ENCODE measurements at regions not wholly inside any gene's neighbourhood (a gene's known extent, or its start where the extent isn't known, plus 50 kb on each side); places are given as distances from the start of the nearest gene placed in this dataset.

- no peak for DNase-seq (ENCODE audit: low read depth in 4 of 6, low spot score in 6 of 6)
Observed at GRCh38 chr1:96962216-96962615, 240.6 kb downstream of the PTBP2 start.

GRCh38 chr1:96962751-96963211 lies 241.2 kb downstream of the PTBP2 start:
- H3K4me3 ChIP-seq (ENCODE audit: low read depth, low read length), result no peak overlapping the region
- WGBS (ENCODE audit: insufficient coverage), result 100% methylated on average over 1 of the region's 4 CpGs
- H3K36me3 ChIP-seq (ENCODE audit: control insufficient read depth, insufficient read depth, low read length), result no peaks in the 10 kb centered on the region
- H3K27me3 ChIP-seq (ENCODE audit: control insufficient read depth, insufficient read depth, low read length), result no peaks in the 10 kb centered on the region
- no peaks in the 10 kb centered on the region for H3K4me1 ChIP-seq (ENCODE audit: control insufficient read depth, insufficient read depth, low read length)
- H3K27ac ChIP-seq (ENCODE audit: low read depth, low read length), result no peak overlapping the region
- H3K9me3 ChIP-seq (ENCODE audit: control insufficient read depth, insufficient read depth, low read length), result no peaks in the 10 kb centered on the region
- peak in 1 of 6 donors; percentile 82 for DNase-seq (ENCODE audit: low read depth in 4 of 6, low spot score in 6 of 6)

More at GRCh38 chr1:96962216-96962615, 240.6 kb downstream of the PTBP2 start:
- H3K36me3 ChIP-seq (ENCODE audit: control insufficient read depth, insufficient read depth, low read length), result no peaks in the 10 kb centered on the region
- H3K27ac ChIP-seq (ENCODE audit: low read depth, low read length), result no peak overlapping the region
- no CpG with 5 or more reads among the region's 2 CpGs for WGBS (ENCODE audit: insufficient coverage)
- H3K4me3 ChIP-seq (ENCODE audit: low read depth, low read length), result no peak overlapping the region
- H3K4me1 ChIP-seq (ENCODE audit: control insufficient read depth, insufficient read depth, low read length), result no peaks in the 10 kb centered on the region
- no peaks in the 10 kb centered on the region for H3K27me3 ChIP-seq (ENCODE audit: control insufficient read depth, insufficient read depth, low read length)
- H3K9me3 ChIP-seq (ENCODE audit: control insufficient read depth, insufficient read depth, low read length), result no peaks in the 10 kb centered on the region

DNA sequence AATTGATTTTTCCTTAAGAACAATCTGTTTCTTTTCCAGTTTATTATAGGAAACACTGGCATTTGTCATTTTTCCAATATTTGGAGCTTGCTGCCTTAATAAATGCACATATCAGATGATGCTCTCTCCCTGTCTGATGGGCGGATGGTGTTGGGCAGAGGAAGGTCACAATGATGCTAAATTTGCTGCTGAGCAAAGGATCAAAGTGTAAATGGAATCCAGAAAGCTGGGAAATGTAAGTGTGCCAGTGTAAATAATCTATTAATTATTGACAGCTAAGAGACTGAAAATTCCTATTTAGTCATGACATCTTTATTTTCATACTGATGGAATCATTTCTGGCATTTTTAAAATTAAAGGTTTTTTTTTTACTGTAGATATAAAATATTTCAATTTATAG lies 243.2 kb downstream of the PTBP2 start:
- Histone ChIP-seq H3K36me3 (ENCODE audit: control insufficient read depth, insufficient read depth, low read length) (no peaks in the 10 kb centered on the region), H3K9me3 (ENCODE audit: control insufficient read depth, insufficient read depth, low read length) (no peaks in the 10 kb centered on the region), H3K4me1 (ENCODE audit: control insufficient read depth, insufficient read depth, low read length) (no peaks in the 10 kb centered on the region), H3K4me3 (ENCODE audit: low read depth, low read length) (no peak overlapping the region), H3K27ac (ENCODE audit: low read depth, low read length) (no peak overlapping the region), H3K27me3 (ENCODE audit: control insufficient read depth, insufficient read depth, low read length) (no peaks in the 10 kb centered on the region)
- DNase-seq (ENCODE audit: low read depth in 4 of 6, low spot score in 6 of 6), result no peak
- WGBS (ENCODE audit: insufficient coverage), result no CpG with 5 or more reads among the region's 1 CpG

DNA sequence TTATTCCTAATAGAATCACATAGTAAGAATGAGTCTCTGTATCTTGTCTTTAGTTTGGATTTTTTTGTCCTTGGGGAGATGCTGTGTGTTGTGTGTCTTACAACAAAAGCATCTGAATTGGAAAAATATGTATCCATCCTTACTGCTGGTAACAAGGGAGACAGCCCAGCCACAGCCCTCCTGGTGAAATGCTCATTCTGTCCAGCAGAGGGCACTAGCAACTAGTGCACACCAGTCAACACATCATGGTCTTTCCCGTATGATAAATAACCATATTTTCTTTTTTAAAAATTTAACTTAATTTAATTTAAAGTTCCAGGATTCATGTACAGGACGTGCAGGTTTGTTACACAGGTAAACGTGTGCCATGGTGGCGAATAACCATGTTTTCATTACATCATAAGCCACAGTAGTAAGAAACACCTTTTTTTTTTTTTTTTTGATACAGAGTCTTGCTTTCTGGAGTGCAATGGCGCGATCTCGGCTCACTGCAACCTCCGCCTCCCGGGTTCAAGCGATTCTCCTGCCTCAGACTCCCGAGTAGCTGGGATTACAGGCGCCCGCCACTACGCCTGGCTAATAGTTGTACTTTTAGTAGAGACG lies 245.1 kb downstream of the PTBP2 start:
- Histone ChIP-seq H3K4me1 (ENCODE audit: control insufficient read depth, insufficient read depth, low read length) (no peaks in the 10 kb centered on the region), H3K27me3 (ENCODE audit: control insufficient read depth, insufficient read depth, low read length) (no peaks in the 10 kb centered on the region), H3K4me3 (ENCODE audit: low read depth, low read length) (no peak overlapping the region), H3K36me3 (ENCODE audit: control insufficient read depth, insufficient read depth, low read length) (no peaks in the 10 kb centered on the region), H3K27ac (ENCODE audit: low read depth, low read length) (no peak overlapping the region), H3K9me3 (ENCODE audit: control insufficient read depth, insufficient read depth, low read length) (no peaks in the 10 kb centered on the region)
- no CpG with 5 or more reads among the region's 15 CpGs for WGBS (ENCODE audit: insufficient coverage)
- peak in 4 of 6 donors; percentile 35 to 91 (median 62) for DNase-seq (ENCODE audit: low read depth in 4 of 6, low spot score in 6 of 6)

DNA sequence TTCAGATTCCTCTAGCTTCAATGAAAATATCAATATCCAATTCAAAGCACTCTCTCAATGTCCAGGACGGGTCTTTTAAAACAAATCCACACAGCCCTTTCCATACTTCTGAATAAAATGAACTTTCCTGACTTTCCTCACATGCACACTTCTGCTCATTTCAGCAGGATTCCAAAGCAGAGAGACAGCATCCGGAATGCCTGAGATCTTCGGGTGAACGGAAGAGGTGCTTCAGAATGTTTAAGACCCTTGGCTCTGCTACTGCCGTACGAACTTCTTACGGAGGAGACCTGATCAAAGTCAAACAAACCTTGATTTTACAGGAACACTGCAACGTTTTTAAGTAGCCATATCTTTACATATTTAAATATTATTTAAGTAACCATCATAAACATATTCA lies 245.7 kb downstream of the PTBP2 start:
- Histone ChIP-seq H3K27ac (ENCODE audit: low read depth, low read length) (no peak overlapping the region), H3K4me1 (ENCODE audit: control insufficient read depth, insufficient read depth, low read length) (no peaks in the 10 kb centered on the region), H3K9me3 (ENCODE audit: control insufficient read depth, insufficient read depth, low read length) (no peaks in the 10 kb centered on the region), H3K27me3 (ENCODE audit: control insufficient read depth, insufficient read depth, low read length) (no peaks in the 10 kb centered on the region), H3K4me3 (ENCODE audit: low read depth, low read length) (no peak overlapping the region), H3K36me3 (ENCODE audit: control insufficient read depth, insufficient read depth, low read length) (no peaks in the 10 kb centered on the region)
- DNase-seq (ENCODE audit: low read depth in 4 of 6, low spot score in 6 of 6), result no peak
- 75% methylated on average over 3 of the region's 8 CpGs for WGBS (ENCODE audit: insufficient coverage)

DNA sequence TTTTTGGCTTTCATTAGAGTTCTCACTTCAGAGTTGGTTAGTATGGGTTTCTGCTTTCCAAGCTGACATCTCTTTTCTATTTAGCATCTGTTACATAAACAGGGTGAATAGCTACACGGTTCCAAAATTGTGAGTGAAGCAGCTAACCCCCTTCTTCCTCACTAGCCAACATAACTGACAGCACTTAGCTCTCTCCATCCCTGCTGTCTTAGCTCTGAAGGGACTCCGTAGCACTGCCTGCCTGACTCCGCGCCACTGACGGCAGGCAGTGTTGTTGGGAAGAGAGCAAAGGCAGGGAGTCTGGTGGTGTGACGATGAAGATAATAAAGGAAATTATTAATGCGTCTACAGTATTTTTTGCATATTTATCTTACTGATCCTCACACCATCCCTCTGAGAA lies 247.0 kb downstream of the PTBP2 start:
- no peak overlapping the region for H3K4me3 ChIP-seq (ENCODE audit: low read depth, low read length)
- DNase-seq (ENCODE audit: low read depth in 4 of 6, low spot score in 6 of 6), result peak in 2 of 6 donors; percentile 74 to 83
- H3K27ac ChIP-seq (ENCODE audit: low read depth, low read length), result peak overlapping the region; percentile 15
- no peaks in the 10 kb centered on the region for H3K4me1 ChIP-seq (ENCODE audit: control insufficient read depth, insufficient read depth, low read length)
- no peaks in the 10 kb centered on the region for H3K9me3 ChIP-seq (ENCODE audit: control insufficient read depth, insufficient read depth, low read length)
- no peaks in the 10 kb centered on the region for H3K27me3 ChIP-seq (ENCODE audit: control insufficient read depth, insufficient read depth, low read length)
- no peaks in the 10 kb centered on the region for H3K36me3 ChIP-seq (ENCODE audit: control insufficient read depth, insufficient read depth, low read length)
- WGBS (ENCODE audit: insufficient coverage), result 20% methylated on average over 1 of the region's 7 CpGs

GRCh38 chr1:96968983-96969382 lies 247.4 kb downstream of the PTBP2 start:
- no peak overlapping the region for H3K27ac ChIP-seq (ENCODE audit: low read depth, low read length)
- H3K27me3 ChIP-seq (ENCODE audit: control insufficient read depth, insufficient read depth, low read length), result no peaks in the 10 kb centered on the region
- H3K9me3 ChIP-seq (ENCODE audit: control insufficient read depth, insufficient read depth, low read length), result no peaks in the 10 kb centered on the region
- H3K4me1 ChIP-seq (ENCODE audit: control insufficient read depth, insufficient read depth, low read length), result no peaks in the 10 kb centered on the region
- peak in 1 of 6 donors; percentile 21 for DNase-seq (ENCODE audit: low read depth in 4 of 6, low spot score in 6 of 6)
- 100% methylated on average over 3 of the region's 4 CpGs for WGBS (ENCODE audit: insufficient coverage)
- no peaks in the 10 kb centered on the region for H3K36me3 ChIP-seq (ENCODE audit: control insufficient read depth, insufficient read depth, low read length)
- H3K4me3 ChIP-seq (ENCODE audit: low read depth, low read length), result no peak overlapping the region

GRCh38 chr1:96969656-96970163 lies 248.1 kb downstream of the PTBP2 start:
- Histone ChIP-seq H3K36me3 (ENCODE audit: control insufficient read depth, insufficient read depth, low read length) (no peaks in the 10 kb centered on the region), H3K4me3 (ENCODE audit: low read depth, low read length) (no peak overlapping the region), H3K9me3 (ENCODE audit: control insufficient read depth, insufficient read depth, low read length) (no peaks in the 10 kb centered on the region), H3K27ac (ENCODE audit: low read depth, low read length) (no peak overlapping the region), H3K4me1 (ENCODE audit: control insufficient read depth, insufficient read depth, low read length) (no peaks in the 10 kb centered on the region), H3K27me3 (ENCODE audit: control insufficient read depth, insufficient read depth, low read length) (no peaks in the 10 kb centered on the region)
- no peak for DNase-seq (ENCODE audit: low read depth in 4 of 6, low spot score in 6 of 6)
- 83% methylated on average over 1 of the region's 1 CpG for WGBS (ENCODE audit: insufficient coverage)

DNA sequence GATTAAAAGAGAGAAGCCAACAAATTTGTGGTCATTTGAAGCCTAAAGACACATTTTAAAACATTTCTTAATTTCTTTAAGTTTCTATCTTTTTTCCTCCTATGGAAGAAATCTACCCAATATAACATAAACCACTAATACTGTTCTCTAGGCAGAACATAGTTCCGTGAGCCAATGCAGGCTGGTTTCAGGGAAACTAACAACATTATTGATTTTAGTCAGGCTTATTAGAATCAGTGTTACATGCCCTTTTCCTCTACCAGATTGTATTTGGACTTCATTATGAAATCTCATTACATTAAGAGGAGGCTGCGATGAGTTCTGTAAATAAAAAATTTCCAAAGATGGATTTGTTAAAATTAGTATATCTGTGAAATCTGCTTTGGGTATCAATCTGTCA lies 249.9 kb downstream of the PTBP2 start:
- DNase-seq (ENCODE audit: low read depth in 4 of 6, low spot score in 6 of 6), result no peak
- Histone ChIP-seq H3K4me1 (ENCODE audit: control insufficient read depth, insufficient read depth, low read length) (no peaks in the 10 kb centered on the region), H3K27me3 (ENCODE audit: control insufficient read depth, insufficient read depth, low read length) (no peaks in the 10 kb centered on the region), H3K27ac (ENCODE audit: low read depth, low read length) (no peak overlapping the region), H3K36me3 (ENCODE audit: control insufficient read depth, insufficient read depth, low read length) (no peaks in the 10 kb centered on the region), H3K4me3 (ENCODE audit: low read depth, low read length) (no peak overlapping the region), H3K9me3 (ENCODE audit: control insufficient read depth, insufficient read depth, low read length) (no peaks in the 10 kb centered on the region)
- no CpG with 5 or more reads among the region's 2 CpGs for WGBS (ENCODE audit: insufficient coverage)

DNA sequence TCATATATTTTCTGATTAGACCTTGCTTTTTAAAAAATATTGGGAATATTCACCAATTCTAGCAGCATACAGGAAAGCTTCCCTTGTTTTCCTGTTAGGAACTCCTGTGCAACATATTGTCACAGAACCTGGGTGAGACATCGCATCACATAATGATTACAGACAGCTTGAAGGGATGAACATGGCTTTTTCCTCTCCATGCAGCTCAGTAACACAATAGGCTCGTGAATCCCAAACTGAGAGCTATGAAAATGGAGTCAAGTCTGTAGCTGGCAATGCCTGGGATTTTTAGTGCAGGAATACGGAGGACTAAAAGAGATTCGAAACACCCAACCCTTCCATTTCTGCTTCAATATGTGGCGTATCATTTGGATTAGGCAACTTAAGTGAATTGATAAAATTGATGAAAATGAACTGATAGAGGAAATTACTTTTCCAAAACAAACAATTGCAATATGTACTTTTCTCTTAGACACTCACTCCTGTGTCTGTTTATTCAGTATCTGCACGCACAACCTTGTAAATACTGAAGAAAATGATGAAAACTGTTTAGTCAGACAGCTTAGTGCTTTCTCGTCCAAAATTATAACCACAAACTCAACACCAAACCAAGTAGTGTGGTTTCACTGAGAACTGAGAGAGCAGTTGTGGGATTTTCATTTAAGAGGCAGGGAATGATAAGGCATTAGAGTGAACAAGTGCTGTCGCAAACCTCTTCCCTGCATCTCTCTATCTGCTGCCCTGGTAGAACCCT lies 250.4 kb downstream of the PTBP2 start:
- 100% methylated on average over 1 of the region's 8 CpGs for WGBS (ENCODE audit: insufficient coverage)
- Histone ChIP-seq H3K4me1 (ENCODE audit: control insufficient read depth, insufficient read depth, low read length) (no peaks in the 10 kb centered on the region), H3K36me3 (ENCODE audit: control insufficient read depth, insufficient read depth, low read length) (no peaks in the 10 kb centered on the region), H3K27me3 (ENCODE audit: control insufficient read depth, insufficient read depth, low read length) (no peaks in the 10 kb centered on the region), H3K27ac (ENCODE audit: low read depth, low read length) (no peak overlapping the region), H3K9me3 (ENCODE audit: control insufficient read depth, insufficient read depth, low read length) (no peaks in the 10 kb centered on the region), H3K4me3 (ENCODE audit: low read depth, low read length) (no peak overlapping the region)
- DNase-seq (ENCODE audit: low read depth in 4 of 6, low spot score in 6 of 6), result peak in 2 of 6 donors; percentile 20 to 23
